ES-I3 (cell line): ENCODE measurements at regions not wholly inside any gene's neighbourhood (a gene's known extent, or its start where the extent isn't known, plus 50 kb on each side); places are given as distances from the start of the nearest gene placed in this dataset.

Experiments
- H3K36me3 ChIP-seq: 2 replicates; pipeline ENCODE4 v1.6.1; 2013; ENCODE audit warnings: mild to moderate bottlenecking, low read length, control low read depth, moderate library complexity; ENCODE audit not compliant: insufficient read depth
- H3K4me1 ChIP-seq: 2 replicates; pipeline ENCODE4 v1.6.1; 2013; ENCODE audit warnings: mild to moderate bottlenecking, control low read depth, low read length; ENCODE audit not compliant: insufficient read depth
- H3K9ac ChIP-seq: 2 replicates; pipeline ENCODE4 v1.6.1; 2013; ENCODE audit warnings: low read depth, mild to moderate bottlenecking, low read length, moderate library complexity
- H3K9me3 ChIP-seq: 2 replicates; pipeline ENCODE4 v1.6.1; 2013; ENCODE audit warnings: mild to moderate bottlenecking, low read length, moderate library complexity; ENCODE audit not compliant: control insufficient read depth, insufficient read depth

DNA sequence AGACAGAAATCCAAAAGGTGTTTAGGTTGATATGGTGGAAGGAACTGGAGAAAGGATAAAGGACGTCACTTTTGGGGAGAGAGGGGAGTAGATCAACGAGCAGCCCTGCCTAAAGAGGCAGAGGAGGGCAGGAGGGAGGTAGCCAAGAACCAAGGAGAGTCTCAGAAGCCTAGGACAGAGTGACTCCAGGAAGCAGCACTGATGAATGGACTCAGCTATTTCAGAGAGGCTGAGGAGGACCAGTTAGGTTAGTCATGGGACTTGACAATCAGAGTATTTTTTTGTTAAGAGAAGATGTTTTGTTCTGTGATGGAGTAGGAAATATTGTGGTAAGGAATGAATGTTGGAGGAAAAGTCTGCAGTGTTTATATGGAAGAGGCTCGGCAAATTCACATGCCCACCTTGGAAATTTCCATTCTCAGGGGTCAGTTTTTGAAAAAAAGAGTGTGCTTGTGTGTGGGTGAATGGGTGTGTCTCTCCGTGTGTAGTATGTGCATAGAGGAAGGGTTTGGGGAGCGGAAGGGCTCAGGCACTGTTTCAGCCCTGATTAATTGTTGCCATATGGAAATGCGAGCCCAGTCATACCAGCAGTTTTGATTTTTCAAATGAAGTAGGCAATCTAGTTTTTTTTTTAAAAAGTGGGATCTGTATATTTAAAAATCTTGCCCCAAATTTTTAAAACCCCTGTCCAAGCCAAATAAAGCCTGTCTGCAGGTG is 303.6 kb downstream of the SAMD5 start:
- Histone ChIP-seq H3K9me3 (no peaks in the 10 kb centered on the region), H3K36me3 (no peaks in the 10 kb centered on the region), H3K9ac (no peak overlapping the region), H3K4me1 (no peaks in the 10 kb centered on the region)

DNA sequence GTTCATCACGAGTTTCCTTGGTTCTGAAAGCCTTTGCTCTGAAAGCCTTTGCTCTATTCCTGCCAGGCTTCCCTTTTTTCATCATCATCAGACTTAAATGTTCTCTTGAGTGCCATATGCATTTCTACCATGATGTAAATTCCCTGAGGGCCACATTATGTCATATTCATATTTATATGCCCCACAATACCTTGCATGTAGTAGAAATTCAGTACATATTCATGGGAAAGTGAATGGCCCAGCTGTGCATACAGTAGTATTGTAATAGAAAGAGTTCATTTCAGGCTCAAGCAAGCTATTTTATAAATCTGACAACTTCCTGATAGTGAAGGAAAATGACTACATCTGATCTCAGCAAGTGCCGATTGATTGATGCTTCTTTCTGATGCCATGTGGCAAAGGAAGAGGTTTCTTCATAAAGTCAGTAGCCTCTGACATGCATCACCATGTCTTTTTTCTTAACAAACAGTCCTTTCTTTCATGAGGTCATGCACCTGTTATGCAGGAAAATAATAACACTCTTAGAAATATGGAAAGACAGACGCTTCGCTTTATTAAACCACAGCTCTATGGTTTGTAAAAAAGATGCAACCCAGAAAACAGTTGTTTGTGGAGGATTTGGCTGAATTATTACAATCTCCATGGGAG is 308.7 kb downstream of the SAMD5 start:
- no peak overlapping the region for H3K9ac ChIP-seq
- H3K36me3 ChIP-seq, result no peaks in the 10 kb centered on the region
- H3K9me3 ChIP-seq, result no peaks in the 10 kb centered on the region
- no peaks in the 10 kb centered on the region for H3K4me1 ChIP-seq

DNA sequence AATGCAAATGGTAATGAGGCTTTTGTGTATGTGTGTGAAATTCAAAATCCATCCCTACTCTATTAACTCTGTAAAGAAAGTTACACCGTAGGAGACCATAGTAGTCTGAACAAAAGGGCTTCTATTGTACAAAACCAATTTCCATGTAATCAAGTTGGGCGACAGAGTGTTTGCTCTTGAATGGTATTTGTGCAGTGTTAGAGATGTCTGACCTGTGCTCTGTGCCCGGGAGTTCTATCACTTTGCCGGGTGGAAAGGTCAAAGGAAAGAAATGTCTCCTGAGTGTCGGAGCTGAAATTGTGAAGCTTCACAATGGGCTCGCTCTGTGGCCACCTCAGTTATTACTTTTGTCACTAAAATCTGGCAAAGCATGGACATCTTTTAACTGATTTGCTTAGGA is 312.0 kb downstream of the SAMD5 start:
- Histone ChIP-seq H3K36me3 (no peaks in the 10 kb centered on the region), H3K9me3 (no peaks in the 10 kb centered on the region), H3K9ac (no peak overlapping the region), H3K4me1 (no peaks in the 10 kb centered on the region)

DNA sequence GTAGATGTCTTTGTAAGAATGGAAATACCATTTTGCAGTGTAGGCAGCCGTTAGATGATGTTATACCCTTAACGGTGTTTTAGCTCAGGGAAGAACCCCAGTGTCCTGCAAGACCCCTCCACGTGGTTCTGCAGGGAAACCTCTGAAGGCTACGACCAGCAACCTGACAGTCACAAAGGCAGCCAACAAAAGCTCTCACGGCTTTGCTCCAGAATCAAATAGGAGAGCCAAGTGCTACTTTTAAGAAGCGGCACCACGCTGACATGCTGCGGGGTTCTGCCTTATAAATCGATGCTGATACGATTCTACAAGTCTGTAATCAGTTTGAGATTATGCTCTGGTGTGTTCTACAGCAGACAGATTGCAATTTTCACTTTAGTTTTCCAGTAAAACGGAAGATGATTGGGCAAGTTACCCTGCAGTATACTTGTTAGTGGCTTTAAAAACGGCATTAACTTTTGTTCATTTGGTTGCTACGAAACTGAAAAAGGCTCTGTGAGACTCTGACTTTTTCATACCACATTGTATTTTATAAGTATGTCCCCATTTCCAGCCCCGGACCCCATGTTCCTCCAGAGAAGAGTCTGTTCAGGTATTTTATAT is 312.9 kb downstream of the SAMD5 start:
- no peaks in the 10 kb centered on the region for H3K4me1 ChIP-seq
- H3K36me3 ChIP-seq, result no peaks in the 10 kb centered on the region
- H3K9me3 ChIP-seq, result no peaks in the 10 kb centered on the region
- H3K9ac ChIP-seq, result no peak overlapping the region

DNA sequence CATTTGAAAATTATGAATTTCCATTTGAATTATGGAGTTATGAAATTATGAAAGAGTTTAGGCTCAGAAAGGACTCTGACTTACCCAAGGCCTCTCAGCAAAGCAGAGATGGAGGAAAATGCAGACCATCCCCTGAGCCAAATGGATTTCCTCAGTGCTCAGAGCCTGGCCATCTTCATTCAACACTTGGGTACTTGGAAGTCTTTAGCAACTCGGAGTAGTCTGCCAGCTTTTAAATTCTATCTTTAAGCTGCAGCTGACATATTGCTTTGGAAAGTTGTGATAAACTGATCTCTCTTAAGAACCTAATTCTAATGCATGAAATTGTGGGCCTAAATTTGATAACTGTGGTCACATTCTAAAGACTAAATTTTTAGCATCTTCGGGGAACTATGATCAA is 315.4 kb downstream of the SAMD5 start:
- no peak overlapping the region for H3K9ac ChIP-seq
- H3K9me3 ChIP-seq, result no peaks in the 10 kb centered on the region
- H3K36me3 ChIP-seq, result no peaks in the 10 kb centered on the region

DNA sequence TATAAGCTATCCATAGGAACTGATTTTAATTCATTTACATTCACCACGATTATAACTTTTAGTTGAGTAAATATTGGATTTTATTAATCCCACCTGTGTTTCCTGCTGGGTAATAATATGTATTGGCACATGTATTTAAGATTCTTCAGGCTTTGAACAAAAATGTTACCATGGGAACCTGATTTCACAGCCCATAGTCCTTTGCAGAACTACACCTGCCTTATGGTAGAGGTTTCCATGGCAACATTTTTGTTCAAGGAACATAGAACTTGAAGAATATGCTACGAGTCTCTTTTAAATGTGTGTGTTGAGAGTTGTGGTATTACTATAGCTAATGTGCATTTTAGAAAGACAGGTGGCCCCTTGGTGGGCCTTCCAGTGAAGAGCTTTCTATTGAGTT is 317.4 kb downstream of the SAMD5 start:
- Histone ChIP-seq H3K9me3 (no peaks in the 10 kb centered on the region), H3K36me3 (no peaks in the 10 kb centered on the region), H3K9ac (no peak overlapping the region), H3K4me1 (no peaks in the 10 kb centered on the region)

More for the DNA sequence above, 315.4 kb downstream of the SAMD5 start:
- no peaks in the 10 kb centered on the region for H3K4me1 ChIP-seq

DNA sequence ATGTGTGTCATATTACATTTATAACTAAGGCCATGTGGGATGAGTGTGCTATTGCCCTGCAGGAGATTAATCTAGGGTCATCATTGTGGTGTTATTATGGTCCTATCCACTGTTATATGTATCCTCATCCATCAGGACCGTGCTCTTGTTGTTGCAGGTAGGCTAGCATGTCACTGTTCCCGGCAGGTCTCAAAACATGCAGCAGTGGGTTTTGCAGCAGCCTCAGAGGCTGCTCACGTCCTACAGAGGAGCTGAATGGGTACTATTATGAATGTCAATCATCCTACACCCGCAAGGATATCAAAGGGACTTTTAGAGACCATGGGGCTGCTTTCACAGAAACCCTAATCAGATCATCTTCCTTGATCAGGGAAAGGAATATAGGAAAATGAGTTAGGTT is 318.2 kb downstream of the SAMD5 start:
- Histone ChIP-seq H3K36me3 (no peaks in the 10 kb centered on the region), H3K9me3 (no peaks in the 10 kb centered on the region), H3K9ac (no peak overlapping the region), H3K4me1 (no peaks in the 10 kb centered on the region)

DNA sequence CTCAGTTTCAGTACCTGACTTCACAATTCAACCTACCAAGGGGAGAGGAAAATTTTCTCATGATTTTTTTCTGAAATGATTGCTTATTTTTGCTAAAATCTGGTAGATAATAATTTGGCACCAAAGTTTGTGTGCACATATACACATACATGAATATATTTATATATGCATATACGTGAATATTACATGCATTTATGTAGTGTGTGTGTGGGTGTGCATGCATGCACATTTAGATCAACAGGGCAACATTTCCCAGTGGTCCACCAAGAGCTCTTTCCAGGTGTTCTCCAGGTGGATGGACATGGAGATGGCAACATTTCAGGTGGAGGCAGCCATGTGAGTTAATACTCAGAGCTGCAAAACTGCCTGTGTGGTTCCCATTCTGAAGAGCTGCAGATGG is 320.9 kb downstream of the SAMD5 start:
- Histone ChIP-seq H3K4me1 (no peaks in the 10 kb centered on the region), H3K9me3 (no peaks in the 10 kb centered on the region), H3K9ac (no peak overlapping the region), H3K36me3 (no peaks in the 10 kb centered on the region)

DNA sequence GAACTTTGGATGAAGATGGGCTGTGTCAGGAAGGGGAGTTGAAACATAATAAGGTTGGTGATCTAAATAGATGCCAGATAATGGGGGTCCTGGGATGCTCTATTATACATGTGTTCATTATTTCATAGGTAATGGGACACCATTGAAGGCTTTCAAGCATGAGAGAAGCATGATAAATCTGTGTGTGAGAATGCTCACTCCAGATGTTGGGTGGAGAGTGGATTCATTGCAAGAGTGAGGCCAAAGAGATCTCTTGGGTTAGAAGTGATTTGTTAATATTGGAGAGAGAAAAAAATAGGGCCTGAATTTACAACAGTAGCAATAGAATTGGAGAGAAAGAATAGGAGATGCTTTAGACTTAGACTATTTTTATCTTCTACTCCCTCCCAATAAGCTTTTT is 321.3 kb downstream of the SAMD5 start:
- Histone ChIP-seq H3K36me3 (no peaks in the 10 kb centered on the region), H3K4me1 (no peaks in the 10 kb centered on the region), H3K9me3 (no peaks in the 10 kb centered on the region), H3K9ac (no peak overlapping the region)

DNA sequence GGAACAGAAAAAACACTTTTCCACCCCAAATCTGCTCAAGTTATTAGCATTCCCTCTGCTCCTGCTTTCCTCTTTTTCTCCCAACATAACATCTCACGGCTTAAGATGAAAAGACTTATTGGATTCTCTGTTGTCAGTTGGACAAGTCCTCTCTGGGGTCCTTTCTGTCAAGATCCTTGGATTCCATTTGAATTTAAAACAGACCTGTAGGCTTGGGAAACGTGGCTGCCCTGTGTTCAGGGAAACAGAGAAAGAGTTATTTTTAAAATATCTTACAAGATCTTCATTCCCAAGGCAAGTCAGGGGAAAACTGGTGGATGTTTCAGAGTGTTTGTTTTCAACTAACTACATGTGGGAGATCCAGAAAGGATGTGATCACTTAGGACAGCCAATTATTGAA is 322.9 kb downstream of the SAMD5 start:
- H3K36me3 ChIP-seq, result no peaks in the 10 kb centered on the region
- H3K4me1 ChIP-seq, result no peaks in the 10 kb centered on the region
- H3K9ac ChIP-seq, result no peak overlapping the region
- H3K9me3 ChIP-seq, result no peaks in the 10 kb centered on the region

DNA sequence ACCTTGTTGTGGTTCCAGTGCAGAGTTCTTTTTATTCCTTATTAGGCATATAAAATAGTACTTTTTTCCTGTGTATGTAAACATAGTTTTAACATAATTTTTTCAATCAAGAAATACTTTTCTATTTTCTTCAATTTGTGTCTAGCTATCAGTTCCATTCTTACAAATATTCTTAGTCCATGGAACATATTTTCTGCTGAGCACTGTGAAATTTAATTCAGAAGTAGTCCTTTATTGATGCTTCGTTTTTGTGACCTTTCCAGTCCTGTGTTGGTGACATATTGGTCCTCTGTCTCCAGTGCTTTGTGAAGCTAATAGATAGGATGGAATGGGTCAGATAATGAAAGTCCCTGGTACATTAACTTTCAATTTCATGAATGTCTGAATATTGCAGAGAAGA is 325.1 kb downstream of the SAMD5 start:
- H3K9me3 ChIP-seq, result no peaks in the 10 kb centered on the region
- no peaks in the 10 kb centered on the region for H3K36me3 ChIP-seq
- no peak overlapping the region for H3K9ac ChIP-seq

DNA sequence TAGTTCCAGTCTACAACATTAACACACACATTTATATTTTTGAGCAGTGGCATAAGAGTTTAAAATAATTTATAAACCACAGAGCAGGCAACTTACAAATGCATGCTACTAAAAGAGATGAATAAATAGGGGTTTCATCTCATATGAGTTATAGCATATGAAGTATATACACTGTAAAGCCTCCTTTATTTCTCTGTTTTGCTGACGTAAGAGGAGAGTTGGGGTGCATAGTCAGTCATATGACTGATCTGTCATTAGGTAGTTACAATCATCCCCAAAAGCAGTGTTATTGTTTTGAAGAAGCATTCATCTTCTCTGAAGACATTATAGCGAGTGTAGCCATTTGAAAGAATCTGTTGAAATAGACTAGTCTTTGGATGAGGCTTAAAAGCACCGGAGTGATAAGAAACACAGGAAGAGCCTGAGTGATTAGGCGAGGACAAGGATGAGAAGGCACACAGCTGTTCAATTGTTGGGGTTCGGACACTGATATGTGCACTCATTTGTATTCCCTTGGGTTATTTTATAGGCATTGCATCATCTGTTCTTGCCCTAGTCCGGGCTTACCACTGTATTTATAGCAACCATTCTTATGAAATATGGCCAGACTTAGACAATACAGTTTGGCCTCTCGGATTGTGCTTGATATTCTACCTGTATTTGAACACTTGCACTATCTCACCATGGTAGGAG is 325.7 kb downstream of the SAMD5 start:
- Histone ChIP-seq H3K4me1 (no peaks in the 10 kb centered on the region), H3K9ac (no peak overlapping the region), H3K9me3 (no peaks in the 10 kb centered on the region), H3K36me3 (no peaks in the 10 kb centered on the region)

More for the DNA sequence above, 325.1 kb downstream of the SAMD5 start:
- H3K4me1 ChIP-seq, result no peaks in the 10 kb centered on the region

DNA sequence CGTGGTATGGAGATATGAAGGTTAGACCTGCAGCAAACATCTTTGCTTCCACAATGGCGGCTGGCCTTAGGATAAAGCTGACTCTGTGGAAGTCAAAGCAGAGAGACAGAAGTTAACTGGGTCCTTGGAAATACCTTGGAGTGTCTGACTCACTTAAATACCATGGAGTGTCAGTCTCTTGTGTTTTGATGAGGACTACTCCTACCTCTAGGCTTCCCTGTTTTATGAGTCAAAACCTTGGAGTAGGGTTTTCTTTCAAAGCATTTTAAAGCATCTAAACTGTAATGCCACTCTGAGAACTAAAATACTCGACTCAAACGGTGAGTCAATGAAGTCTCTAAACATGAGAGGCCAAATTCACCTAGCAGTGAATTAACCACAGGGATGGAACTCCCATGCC is 329.1 kb downstream of the SAMD5 start:
- no peaks in the 10 kb centered on the region for H3K36me3 ChIP-seq
- H3K9me3 ChIP-seq, result no peaks in the 10 kb centered on the region
- peaks cover 5% of the 10 kb centered on the region; the same call in 1 of the 2 replicates for H3K4me1 ChIP-seq
- H3K9ac ChIP-seq, result no peak overlapping the region

DNA sequence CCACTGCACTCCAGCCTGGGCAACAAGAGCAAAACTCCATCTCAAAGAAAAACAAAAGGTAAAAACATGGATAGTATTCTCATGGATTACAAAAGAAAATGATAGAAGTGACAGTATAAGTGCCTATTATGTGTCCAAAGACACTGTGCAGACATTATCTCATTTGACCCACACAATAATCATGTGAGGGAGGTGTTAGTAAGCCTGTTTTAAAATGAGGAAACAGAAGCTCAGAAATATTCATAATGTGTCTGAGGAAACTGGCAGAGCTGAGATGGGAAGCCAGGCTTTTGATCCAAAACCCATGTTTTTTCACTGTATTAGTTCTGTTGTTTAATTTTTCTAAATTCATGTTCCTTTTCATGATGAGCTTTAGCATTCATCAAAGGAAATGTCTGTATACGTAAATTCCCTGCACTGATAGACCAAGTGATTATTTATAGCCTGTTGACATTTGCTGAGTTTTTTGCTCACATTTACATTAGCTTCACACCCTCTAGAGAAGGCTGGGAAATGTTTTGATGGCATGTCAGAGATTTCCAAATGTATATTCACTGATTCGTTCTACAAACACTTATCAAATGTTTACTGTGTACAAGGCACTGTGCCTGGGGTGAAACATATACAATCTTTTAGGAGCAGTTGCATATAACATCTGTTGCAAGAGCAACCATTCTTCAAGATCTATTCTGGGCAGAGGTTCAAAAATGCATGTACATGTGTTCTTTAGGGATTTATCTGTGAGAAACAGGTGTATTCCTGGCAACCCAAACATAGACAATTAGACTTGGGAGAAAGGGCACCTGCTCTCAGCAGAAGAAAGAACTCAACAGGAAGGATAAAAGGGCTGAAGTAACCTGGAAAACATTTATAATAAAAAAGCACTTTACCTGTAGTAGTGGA is 331.5 kb downstream of the SAMD5 start:
- Histone ChIP-seq H3K9ac (no peak overlapping the region), H3K36me3 (no peaks in the 10 kb centered on the region), H3K9me3 (no peaks in the 10 kb centered on the region), H3K4me1 (peaks cover 5% of the 10 kb centered on the region; the same call in 1 of the 2 replicates)
